Activated CD4-positive, alpha-beta memory T cell treated with anti-CD3 and anti-CD28 coated beads for 36 hours (primary cell): ENCODE measurements at regions not wholly inside any gene's neighbourhood (a gene's known extent, or its start where the extent isn't known, plus 50 kb on each side); places are given as distances from the start of the nearest gene placed in this dataset.

ENCODE experiments used
- CTCF ChIA-PET: fragments of 350-600 bp; sonication (Branson Sonifier 250); formaldehyde crosslinking; loops from one replicate; lab custom pipeline; 2021; ENCODE audit warnings: antibody characterized with exemption, inconsistent platforms; lab: Charles Lee
- POLR2A ChIA-PET: fragments of 350-600 bp; sonication (Branson Sonifier 250); formaldehyde crosslinking; loops from one replicate; lab custom pipeline; 2021; ENCODE audit warnings: antibody characterized with exemption; lab: Charles Lee
- DNase-seq: peaks from one replicate; pipeline ENCODE4 v3.0.0-alpha.2; 2020
- H3K27ac Mint-ChIP-seq: one replicate; pipeline ENCODE4 v1.8.0; 2021; ENCODE audit warnings: mixed read lengths
- H3K27me3 Mint-ChIP-seq: one replicate; pipeline ENCODE4 v1.8.0; 2021; ENCODE audit warnings: mixed read lengths
- H3K36me3 Mint-ChIP-seq: one replicate; pipeline ENCODE4 v1.8.0; 2021; ENCODE audit warnings: mixed read lengths
- H3K4me1 Mint-ChIP-seq: one replicate; pipeline ENCODE4 v1.8.0; 2021; ENCODE audit warnings: low read depth, mixed read lengths
- H3K4me3 Mint-ChIP-seq: one replicate; pipeline ENCODE4 v1.8.0; 2021; ENCODE audit warnings: mild to moderate bottlenecking, mixed read lengths
- H3K9me3 Mint-ChIP-seq: one replicate; pipeline ENCODE4 v1.8.0; 2021; ENCODE audit warnings: mixed read lengths
- intact Hi-C: fragments of 100-400 bp; cut with micrococcal nuclease; formaldehyde crosslinking; loops from one replicate; pipeline ENCODE4 v1.15.1; 2023

GRCh38 chr2:120898961-120899750 is 163.5 kb downstream of the GLI2 start:
- no peaks in the 10 kb centered on the region for H3K4me1 Mint-ChIP-seq
- H3K36me3 Mint-ChIP-seq: no peaks in the 10 kb centered on the region
- intact Hi-C loops: no loop called here
- no peak overlapping the region for H3K27ac Mint-ChIP-seq
- no peaks in the 10 kb centered on the region for H3K9me3 Mint-ChIP-seq
- no peaks in the 10 kb centered on the region for H3K27me3 Mint-ChIP-seq
- no peak overlapping the region for H3K4me3 Mint-ChIP-seq
- POLR2A ChIA-PET: no interaction called here
- no peak for DNase-seq
- CTCF ChIA-PET: no interaction called here

DNA sequence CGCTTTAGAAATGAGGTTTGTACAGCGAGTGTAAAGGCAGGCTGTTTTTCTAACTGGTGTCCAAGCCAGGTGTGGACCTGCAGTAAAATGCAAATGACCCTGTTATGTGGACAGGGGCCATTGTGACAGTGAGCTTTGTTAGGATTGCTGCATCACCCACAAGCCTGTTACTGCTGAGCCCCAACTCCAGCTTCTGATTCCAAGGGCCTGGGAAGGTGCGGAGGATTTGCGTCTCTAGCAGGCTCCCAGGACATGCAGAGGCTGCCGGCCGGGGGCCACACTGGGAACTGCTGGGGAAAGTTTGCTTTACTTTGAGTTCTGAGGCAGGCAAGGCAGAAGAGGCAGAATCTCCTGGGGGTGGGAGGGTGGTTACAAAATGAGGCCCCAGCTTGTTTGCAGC is 164.1 kb downstream of the GLI2 start:
- intact Hi-C loops: no loop called here
- POLR2A ChIA-PET: no interaction called here
- no peaks in the 10 kb centered on the region for H3K9me3 Mint-ChIP-seq
- H3K36me3 Mint-ChIP-seq: no peaks in the 10 kb centered on the region
- DNase-seq: no peak
- H3K4me1 Mint-ChIP-seq: no peaks in the 10 kb centered on the region
- no peak overlapping the region for H3K4me3 Mint-ChIP-seq
- CTCF ChIA-PET: no interaction called here
- no peaks in the 10 kb centered on the region for H3K27me3 Mint-ChIP-seq
- no peak overlapping the region for H3K27ac Mint-ChIP-seq

- Mint-ChIP-seq H3K36me3 (no peaks in the 10 kb centered on the region), H3K4me1 (no peaks in the 10 kb centered on the region), H3K27ac (no peak overlapping the region), H3K27me3 (no peaks in the 10 kb centered on the region), H3K9me3 (no peaks in the 10 kb centered on the region), H3K4me3 (no peak overlapping the region)
- intact Hi-C loops: no loop called here
- DNase-seq: no peak
- POLR2A ChIA-PET: no interaction called here
- CTCF ChIA-PET: no interaction called here
Measured at GRCh38 chr2:120901201-120901600, 165.5 kb downstream of the GLI2 start.

DNA sequence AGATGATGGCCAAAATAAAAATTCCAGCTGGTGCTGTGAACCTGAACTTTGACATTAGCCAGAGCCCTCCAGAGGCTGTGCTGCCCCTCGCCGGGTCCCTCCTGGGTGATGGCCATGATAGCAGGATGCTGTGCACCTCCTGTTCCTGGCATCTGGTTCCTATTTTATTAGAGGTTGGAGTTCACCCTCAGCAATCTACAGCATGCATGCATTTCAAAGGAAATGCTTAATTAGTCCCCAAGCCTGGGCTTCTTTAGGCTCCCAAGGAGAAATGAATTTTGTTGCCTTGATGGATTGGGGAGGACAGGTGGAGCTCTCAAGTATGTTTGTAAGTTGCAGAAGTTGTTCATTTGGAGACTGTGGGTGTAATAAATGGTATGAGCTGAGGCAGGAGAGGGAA is 166.9 kb downstream of the GLI2 start:
- H3K27ac Mint-ChIP-seq: no peak overlapping the region
- H3K4me1 Mint-ChIP-seq: no peaks in the 10 kb centered on the region
- POLR2A ChIA-PET: no interaction called here
- no peak for DNase-seq
- CTCF ChIA-PET: no interaction called here
- no peaks in the 10 kb centered on the region for H3K27me3 Mint-ChIP-seq
- H3K9me3 Mint-ChIP-seq: no peaks in the 10 kb centered on the region
- no peaks in the 10 kb centered on the region for H3K36me3 Mint-ChIP-seq
- intact Hi-C loops: no loop called here
- no peak overlapping the region for H3K4me3 Mint-ChIP-seq

GRCh38 chr2:120904379-120904778 is 168.7 kb downstream of the GLI2 start:
- POLR2A ChIA-PET: no interaction called here
- Mint-ChIP-seq H3K4me3 (no peak overlapping the region), H3K4me1 (no peaks in the 10 kb centered on the region), H3K9me3 (no peaks in the 10 kb centered on the region), H3K27me3 (no peaks in the 10 kb centered on the region), H3K27ac (no peak overlapping the region), H3K36me3 (no peaks in the 10 kb centered on the region)
- CTCF ChIA-PET: no interaction called here
- no peak for DNase-seq
- intact Hi-C loops: no loop called here

GRCh38 chr2:120904830-120905234 is 169.2 kb downstream of the GLI2 start:
- Mint-ChIP-seq H3K9me3 (no peaks in the 10 kb centered on the region), H3K4me1 (no peaks in the 10 kb centered on the region), H3K27ac (no peak overlapping the region), H3K36me3 (no peaks in the 10 kb centered on the region), H3K27me3 (no peaks in the 10 kb centered on the region), H3K4me3 (no peak overlapping the region)
- DNase-seq: no peak
- intact Hi-C loops: no loop called here
- ChIA-PET POLR2A (no interaction called here), CTCF (no interaction called here)

DNA sequence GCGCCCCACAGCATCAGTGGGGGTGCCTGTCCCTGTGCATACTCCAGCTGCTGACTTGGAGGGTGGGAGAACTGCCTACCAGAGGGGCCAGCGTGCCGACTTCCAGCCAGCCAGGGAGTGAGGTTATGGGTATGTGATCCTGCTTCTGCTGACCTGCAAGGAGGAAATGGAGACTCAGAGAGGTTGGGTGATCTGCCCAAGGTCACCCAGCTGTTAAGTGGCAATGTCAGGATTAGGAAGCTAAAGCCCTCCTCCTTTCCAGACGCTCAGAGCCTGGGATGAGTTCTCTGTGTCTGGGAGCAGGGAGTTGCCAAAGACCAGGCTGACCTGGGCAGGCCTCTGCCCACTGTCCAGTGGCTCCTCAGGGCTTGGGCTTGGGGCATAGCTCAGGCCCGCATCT is 169.6 kb downstream of the GLI2 start:
- Mint-ChIP-seq H3K4me3 (no peak overlapping the region), H3K9me3 (no peaks in the 10 kb centered on the region), H3K27ac (no peak overlapping the region), H3K36me3 (no peaks in the 10 kb centered on the region), H3K4me1 (no peaks in the 10 kb centered on the region), H3K27me3 (no peaks in the 10 kb centered on the region)
- CTCF ChIA-PET: no interaction called here
- POLR2A ChIA-PET: no interaction called here
- intact Hi-C loops: no loop called here
- DNase-seq: no peak

GRCh38 chr2:120905824-120906571 is 170.3 kb downstream of the GLI2 start:
- intact Hi-C loops: no loop called here
- ChIA-PET CTCF (no interaction called here), POLR2A (no interaction called here)
- Mint-ChIP-seq H3K27me3 (no peaks in the 10 kb centered on the region), H3K9me3 (no peaks in the 10 kb centered on the region), H3K36me3 (no peaks in the 10 kb centered on the region), H3K4me1 (no peaks in the 10 kb centered on the region), H3K27ac (no peak overlapping the region), H3K4me3 (no peak overlapping the region)
- DNase-seq: no peak

GRCh38 chr2:120906914-120907313 is 171.2 kb downstream of the GLI2 start:
- no peak overlapping the region for H3K27ac Mint-ChIP-seq
- H3K27me3 Mint-ChIP-seq: no peaks in the 10 kb centered on the region
- no peak overlapping the region for H3K4me3 Mint-ChIP-seq
- no peaks in the 10 kb centered on the region for H3K4me1 Mint-ChIP-seq
- POLR2A ChIA-PET: no interaction called here
- CTCF ChIA-PET: no interaction called here
- no peak for DNase-seq
- intact Hi-C loops: no loop called here
- H3K9me3 Mint-ChIP-seq: no peaks in the 10 kb centered on the region
- H3K36me3 Mint-ChIP-seq: no peaks in the 10 kb centered on the region

GRCh38 chr2:120907822-120908221 is 172.2 kb downstream of the GLI2 start:
- POLR2A ChIA-PET: no interaction called here
- intact Hi-C loops: no loop called here
- CTCF ChIA-PET: interaction anchor here (0.6 kb wide), 1 partner anchor 160 kb away, joined by 3 read pairs; no protein-coding TSS in a partner anchor
- no peaks in the 10 kb centered on the region for H3K4me1 Mint-ChIP-seq
- H3K27me3 Mint-ChIP-seq: no peaks in the 10 kb centered on the region
- no peaks in the 10 kb centered on the region for H3K36me3 Mint-ChIP-seq
- H3K4me3 Mint-ChIP-seq: no peak overlapping the region
- H3K9me3 Mint-ChIP-seq: no peaks in the 10 kb centered on the region
- DNase-seq: no peak
- H3K27ac Mint-ChIP-seq: no peak overlapping the region

- no peak for DNase-seq
- H3K27me3 Mint-ChIP-seq: no peaks in the 10 kb centered on the region
- no peaks in the 10 kb centered on the region for H3K9me3 Mint-ChIP-seq
- H3K4me3 Mint-ChIP-seq: no peak overlapping the region
- intact Hi-C loops: no loop called here
- ChIA-PET POLR2A (no interaction called here), CTCF (no interaction called here)
- no peak overlapping the region for H3K27ac Mint-ChIP-seq
- H3K4me1 Mint-ChIP-seq: no peaks in the 10 kb centered on the region
- H3K36me3 Mint-ChIP-seq: no peaks in the 10 kb centered on the region
Measured at GRCh38 chr2:120908314-120908975, 172.8 kb downstream of the GLI2 start.

DNA sequence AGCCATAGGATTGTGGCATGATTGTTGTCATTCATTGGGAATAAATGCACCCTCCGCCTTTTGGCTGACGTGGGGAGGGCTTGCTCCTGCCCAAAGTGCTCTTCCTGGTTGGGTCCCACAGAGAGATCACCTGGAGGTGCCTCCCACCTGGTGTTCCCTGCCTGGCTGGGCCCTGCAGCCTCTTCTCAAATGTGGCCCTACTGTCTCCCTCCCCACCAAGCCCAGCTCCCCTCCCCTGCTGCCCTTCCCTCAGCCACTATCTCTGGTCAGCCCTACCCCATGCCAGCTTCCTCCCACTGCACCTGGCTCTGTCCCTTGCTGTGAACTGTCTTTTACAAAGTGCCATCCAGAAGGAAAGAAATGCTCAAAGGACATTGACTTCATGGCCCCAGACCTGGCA is 173.4 kb downstream of the GLI2 start:
- Mint-ChIP-seq H3K9me3 (no peaks in the 10 kb centered on the region), H3K27ac (no peak overlapping the region), H3K36me3 (no peaks in the 10 kb centered on the region), H3K4me3 (no peak overlapping the region), H3K4me1 (no peaks in the 10 kb centered on the region), H3K27me3 (no peaks in the 10 kb centered on the region)
- intact Hi-C loops: no loop called here
- no peak for DNase-seq
- ChIA-PET POLR2A (no interaction called here), CTCF (no interaction called here)
